K562 (cell line): ENCODE measurements at regions not wholly inside any gene's neighbourhood (a gene's known extent, or its start where the extent isn't known, plus 50 kb on each side); places are given as distances from the start of the nearest gene placed in this dataset.

Source experiments
- CAMTA2 ChIP-seq: fragments of 250-450 bp; sonication (Bioruptor Pico); conservative IDR thresholded peaks from 2 replicates; pipeline ENCODE4 v1.5.1; 2022
- CBFA2T2 ChIP-seq: fragments of 450-650 bp; conservative IDR thresholded peaks from 2 replicates; pipeline ENCODE4 v1.6.1; 2017; ENCODE audit warnings: mild to moderate bottlenecking
- CBFA2T3 ChIP-seq: fragments of 450-650 bp; IDR thresholded peaks from 2 replicates; pipeline ENCODE4 v1.6.1; 2017
- CC2D1A ChIP-seq: fragments of 450-650 bp; IDR thresholded peaks from 2 replicates; pipeline ENCODE4 v1.6.1; 2017; ENCODE audit warnings: mild to moderate bottlenecking
- FOSL1 ChIP-seq: fragments of 200-800 bp; sonication (Bioruptor generic); conservative IDR thresholded peaks from 2 replicates; pipeline ENCODE4 v1.6.1; 2016; ENCODE audit warnings: missing genetic modification characterization, missing compliant biosample characterization
- GTF2E2 ChIP-seq: fragments of 200-800 bp; sonication (Bioruptor generic); IDR thresholded peaks from 2 replicates; pipeline ENCODE4 v1.6.1; 2016; ENCODE audit warnings: missing genetic modification characterization, missing compliant biosample characterization
- HDAC3 ChIP-seq: fragments of 450-650 bp; IDR thresholded peaks from 2 replicates; pipeline ENCODE4 v1.6.1; 2018; ENCODE audit warnings: borderline replicate concordance, mild to moderate bottlenecking, moderate library complexity; ENCODE audit not compliant: partially characterized antibody
- JUND ChIP-seq, 2 experiments: IDR thresholded peaks; 2 replicates in 1 of 2; 3 replicates in 1 of 2; pipeline ENCODE4 v1.6.1; 2011; ENCODE audit warnings: borderline replicate concordance in 2 of 2, low read depth in 2 of 2, low read length in 2 of 2, improper control_type of control experiment in 1 of 2, missing biosample characterization in 1 of 2, missing genetic modification characterization in 1 of 2, missing genetic modification reagents in 1 of 2
- KLF1 ChIP-seq: fragments of 450-650 bp; IDR thresholded peaks from 2 replicates; pipeline ENCODE4 v1.6.1; 2016; ENCODE audit warnings: missing genetic modification characterization, missing compliant biosample characterization
- NCOA2 ChIP-seq, 2 experiments: fragments of 450-650 bp; IDR thresholded peaks; 2 replicates each; pipeline ENCODE4 v1.6.1; 2018; ENCODE audit warnings: mild to moderate bottlenecking in 2 of 2, moderate library complexity in 1 of 2; ENCODE audit not compliant: partially characterized antibody in 2 of 2
- PML ChIP-seq: IDR thresholded peaks from 2 replicates; pipeline ENCODE4 v1.6.1; 2012; ENCODE audit warnings: low read length, inconsistent platforms
- SIN3A ChIP-seq, 2 experiments: fragments of 150-350 bp in 1 of 2; IDR thresholded peaks; 2 replicates each; pipeline ENCODE4 v1.6.1; 2011 to 2016; ENCODE audit warnings: borderline replicate concordance in 2 of 2, low read depth in 2 of 2, low read length in 2 of 2, mild to moderate bottlenecking in 2 of 2, moderate library complexity in 2 of 2; ENCODE audit not compliant: control insufficient read depth in 1 of 2
- STAG1 ChIP-seq: sonication (generic); formaldehyde crosslinking; IDR thresholded peaks from 2 replicates; pipeline ENCODE4 v1.5.0; 2020; ENCODE audit warnings: missing genetic modification reagents, borderline replicate concordance
- ZNF133 ChIP-seq: fragments of 250-450 bp; sonication (Bioruptor Pico); IDR thresholded peaks from 2 replicates; pipeline ENCODE4 v1.4.0; 2020; ENCODE audit warnings: mild to moderate bottlenecking
- ZNF134 ChIP-seq: fragments of 250-450 bp; sonication (Bioruptor Pico); conservative IDR thresholded peaks from 2 replicates; pipeline ENCODE4 v1.4.0; 2020
- ZNF232 ChIP-seq: sonication (generic); formaldehyde crosslinking; IDR thresholded peaks from 2 replicates; pipeline ENCODE4 v1.8.0; 2022; ENCODE audit warnings: mild to moderate bottlenecking, missing genetic modification reagents
- ZNF384 ChIP-seq: IDR thresholded peaks from 2 replicates; pipeline ENCODE4 v1.6.1; 2012; ENCODE audit warnings: low read depth, low read length, improper control_type of control experiment
- ZNF696 ChIP-seq: fragments of 250-450 bp; sonication (Bioruptor Pico); conservative IDR thresholded peaks from 2 replicates; pipeline ENCODE4 v1.4.0; 2020; ENCODE audit warnings: mild to moderate bottlenecking, moderate library complexity
- TF ChIP-seq, protein P1 (sequence below): fragments of 250-450 bp; sonication (Bioruptor Pico); IDR thresholded peaks from 2 replicates; pipeline ENCODE4 v1.4.0; 2020; ENCODE audit warnings: mild to moderate bottlenecking, moderate library complexity
- TF ChIP-seq, protein P2 (sequence below): sonication (generic); formaldehyde crosslinking; IDR thresholded peaks from 2 replicates; pipeline ENCODE4 v1.8.0; 2022; ENCODE audit warnings: mild to moderate bottlenecking, missing genetic modification reagents
- TF ChIP-seq, protein P3 (sequence below): conservative IDR thresholded peaks from 2 replicates; pipeline ENCODE4 v1.6.1; 2011; ENCODE audit warnings: low read depth, mild to moderate bottlenecking, low read length; ENCODE audit not compliant: control insufficient read depth
- TF ChIP-seq, protein P4 (sequence below): fragments of 450-650 bp; IDR thresholded peaks from 2 replicates; pipeline ENCODE4 v1.7.1; 2018; ENCODE audit warnings: mild to moderate bottlenecking, low read depth; ENCODE audit not compliant: partially characterized antibody

DNA sequence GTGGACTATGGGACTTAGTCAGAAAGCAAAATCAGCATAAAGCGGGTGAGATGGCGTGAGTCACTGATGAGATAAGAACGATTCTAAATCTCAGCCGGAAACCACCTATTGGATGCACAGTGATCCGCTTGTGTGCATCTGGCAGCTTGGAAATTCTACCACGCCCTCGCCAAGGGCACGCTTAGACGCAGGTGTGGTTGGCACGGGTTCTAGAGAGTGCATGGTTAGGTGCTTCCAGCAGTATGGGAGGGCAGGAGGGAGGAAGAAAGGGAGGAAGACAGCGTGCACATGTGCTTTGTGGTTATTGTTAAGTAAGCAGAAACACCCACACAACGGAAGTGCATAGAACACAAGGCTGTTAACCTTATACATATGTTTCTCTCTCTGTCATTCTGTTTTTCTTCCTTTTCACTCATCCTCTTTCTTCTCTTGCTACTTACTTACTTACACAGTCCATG lies 374.0 kb upstream of the ASIC2 start (continued):
- peak; percentile 87 for TF ChIP-seq JUND (IDR thresholded peaks at IDR 0.05; ENCODE audit: borderline replicate concordance, low read depth, low read length)
- peak; percentile 88; the same call in 2 of the 3 replicates for TF ChIP-seq JUND (tag; IDR thresholded peaks at IDR 0.05; ENCODE audit: borderline replicate concordance, low read depth, low read length)
- no peak for TF ChIP-seq SIN3A (IDR thresholded peaks at IDR 0.05; ENCODE audit: borderline replicate concordance in 2 of 2, control insufficient read depth in 1 of 2, low read depth in 2 of 2, low read length in 2 of 2)
- TF ChIP-seq PML = no peak
- TF ChIP-seq NCOA2 (IDR thresholded peaks at IDR 0.05; ENCODE audit: partially characterized antibody in 2 of 2) = no peak
- TF ChIP-seq ZNF384 = no peak
- TF ChIP-seq ZNF133 = no peak
- TF ChIP-seq HDAC3 = no peak
- TF ChIP-seq CBFA2T2 = 0 out of 2 replicates have a peak, but pooled peaks have one; percentile 16
- no peak for TF ChIP-seq ZNF232 (CRISPR knock-in tag)
- TF ChIP-seq, protein P1, sequence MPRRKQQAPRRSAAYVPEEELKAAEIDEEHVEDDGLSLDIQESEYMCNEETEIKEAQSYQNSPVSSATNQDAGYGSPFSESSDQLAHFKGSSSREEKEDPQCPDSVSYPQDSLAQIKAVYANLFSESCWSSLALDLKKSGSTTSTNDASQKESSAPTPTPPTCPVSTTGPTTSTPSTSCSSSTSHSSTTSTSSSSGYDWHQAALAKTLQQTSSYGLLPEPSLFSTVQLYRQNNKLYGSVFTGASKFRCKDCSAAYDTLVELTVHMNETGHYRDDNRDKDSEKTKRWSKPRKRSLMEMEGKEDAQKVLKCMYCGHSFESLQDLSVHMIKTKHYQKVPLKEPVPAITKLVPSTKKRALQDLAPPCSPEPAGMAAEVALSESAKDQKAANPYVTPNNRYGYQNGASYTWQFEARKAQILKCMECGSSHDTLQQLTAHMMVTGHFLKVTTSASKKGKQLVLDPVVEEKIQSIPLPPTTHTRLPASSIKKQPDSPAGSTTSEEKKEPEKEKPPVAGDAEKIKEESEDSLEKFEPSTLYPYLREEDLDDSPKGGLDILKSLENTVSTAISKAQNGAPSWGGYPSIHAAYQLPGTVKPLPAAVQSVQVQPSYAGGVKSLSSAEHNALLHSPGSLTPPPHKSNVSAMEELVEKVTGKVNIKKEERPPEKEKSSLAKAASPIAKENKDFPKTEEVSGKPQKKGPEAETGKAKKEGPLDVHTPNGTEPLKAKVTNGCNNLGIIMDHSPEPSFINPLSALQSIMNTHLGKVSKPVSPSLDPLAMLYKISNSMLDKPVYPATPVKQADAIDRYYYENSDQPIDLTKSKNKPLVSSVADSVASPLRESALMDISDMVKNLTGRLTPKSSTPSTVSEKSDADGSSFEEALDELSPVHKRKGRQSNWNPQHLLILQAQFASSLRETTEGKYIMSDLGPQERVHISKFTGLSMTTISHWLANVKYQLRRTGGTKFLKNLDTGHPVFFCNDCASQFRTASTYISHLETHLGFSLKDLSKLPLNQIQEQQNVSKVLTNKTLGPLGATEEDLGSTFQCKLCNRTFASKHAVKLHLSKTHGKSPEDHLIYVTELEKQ (CRISPR knock-in tag) = no peak
- TF ChIP-seq, protein P2, sequence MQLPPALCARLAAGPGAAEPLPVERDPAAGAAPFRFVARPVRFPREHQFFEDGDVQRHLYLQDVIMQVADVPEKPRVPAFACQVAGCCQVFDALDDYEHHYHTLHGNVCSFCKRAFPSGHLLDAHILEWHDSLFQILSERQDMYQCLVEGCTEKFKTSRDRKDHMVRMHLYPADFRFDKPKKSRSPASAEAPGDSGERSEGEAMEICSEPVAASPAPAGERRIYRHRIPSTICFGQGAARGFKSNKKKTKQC (CRISPR knock-in tag) = no peak
- peak; percentile 34 for TF ChIP-seq CBFA2T3
- TF ChIP-seq ZNF134 = no peak
- peak; percentile 97 for TF ChIP-seq FOSL1
- no peak for TF ChIP-seq STAG1 (CRISPR knock-in tag)
- TF ChIP-seq CC2D1A = no peak
- no peak for TF ChIP-seq ZNF696
- TF ChIP-seq, protein P3, sequence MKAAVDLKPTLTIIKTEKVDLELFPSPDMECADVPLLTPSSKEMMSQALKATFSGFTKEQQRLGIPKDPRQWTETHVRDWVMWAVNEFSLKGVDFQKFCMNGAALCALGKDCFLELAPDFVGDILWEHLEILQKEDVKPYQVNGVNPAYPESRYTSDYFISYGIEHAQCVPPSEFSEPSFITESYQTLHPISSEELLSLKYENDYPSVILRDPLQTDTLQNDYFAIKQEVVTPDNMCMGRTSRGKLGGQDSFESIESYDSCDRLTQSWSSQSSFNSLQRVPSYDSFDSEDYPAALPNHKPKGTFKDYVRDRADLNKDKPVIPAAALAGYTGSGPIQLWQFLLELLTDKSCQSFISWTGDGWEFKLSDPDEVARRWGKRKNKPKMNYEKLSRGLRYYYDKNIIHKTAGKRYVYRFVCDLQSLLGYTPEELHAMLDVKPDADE = no peak
- no peak for TF ChIP-seq GTF2E2
- TF ChIP-seq CAMTA2 = no peak
- TF ChIP-seq KLF1 (tag) = no peak
- TF ChIP-seq, protein P4, sequence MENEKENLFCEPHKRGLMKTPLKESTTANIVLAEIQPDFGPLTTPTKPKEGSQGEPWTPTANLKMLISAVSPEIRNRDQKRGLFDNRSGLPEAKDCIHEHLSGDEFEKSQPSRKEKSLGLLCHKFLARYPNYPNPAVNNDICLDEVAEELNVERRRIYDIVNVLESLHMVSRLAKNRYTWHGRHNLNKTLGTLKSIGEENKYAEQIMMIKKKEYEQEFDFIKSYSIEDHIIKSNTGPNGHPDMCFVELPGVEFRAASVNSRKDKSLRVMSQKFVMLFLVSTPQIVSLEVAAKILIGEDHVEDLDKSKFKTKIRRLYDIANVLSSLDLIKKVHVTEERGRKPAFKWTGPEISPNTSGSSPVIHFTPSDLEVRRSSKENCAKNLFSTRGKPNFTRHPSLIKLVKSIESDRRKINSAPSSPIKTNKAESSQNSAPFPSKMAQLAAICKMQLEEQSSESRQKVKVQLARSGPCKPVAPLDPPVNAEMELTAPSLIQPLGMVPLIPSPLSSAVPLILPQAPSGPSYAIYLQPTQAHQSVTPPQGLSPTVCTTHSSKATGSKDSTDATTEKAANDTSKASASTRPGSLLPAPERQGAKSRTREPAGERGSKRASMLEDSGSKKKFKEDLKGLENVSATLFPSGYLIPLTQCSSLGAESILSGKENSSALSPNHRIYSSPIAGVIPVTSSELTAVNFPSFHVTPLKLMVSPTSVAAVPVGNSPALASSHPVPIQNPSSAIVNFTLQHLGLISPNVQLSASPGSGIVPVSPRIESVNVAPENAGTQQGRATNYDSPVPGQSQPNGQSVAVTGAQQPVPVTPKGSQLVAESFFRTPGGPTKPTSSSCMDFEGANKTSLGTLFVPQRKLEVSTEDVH = no peak
